ENCODE measurements at regions not wholly inside any gene's neighbourhood (a gene's known extent, or its start where the extent isn't known, plus 50 kb on each side); places are given as distances from the start of the nearest gene placed in this dataset.

DNA sequence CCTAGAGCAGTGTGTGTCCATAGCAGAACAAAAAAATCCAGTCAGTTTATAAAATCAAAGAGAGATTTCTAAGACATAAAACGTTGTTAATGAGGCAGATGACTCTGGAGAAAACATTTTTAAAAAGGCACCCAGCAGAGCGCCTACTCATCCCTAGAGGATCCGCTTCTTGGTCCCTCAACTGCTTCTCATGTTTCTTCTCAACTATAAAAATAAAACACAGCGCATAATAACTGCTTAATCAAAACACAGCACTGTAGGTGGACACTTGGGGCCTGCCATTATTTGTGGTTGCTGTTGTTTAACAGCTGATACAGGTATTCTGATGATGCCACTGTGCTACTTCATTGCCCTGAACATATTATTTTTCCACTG lies 347.9 kb downstream of the FGF9 start:
- no peak for TF ChIP-seq TBP (optimal IDR thresholded peaks at IDR 0.05; ENCODE audit: low read depth, low read length)
- TF ChIP-seq ZNF274 (IDR thresholded peaks at IDR 0.05; ENCODE audit: borderline replicate concordance, low read depth, low read length) = no peak
- no peak for TF ChIP-seq CBX2 (IDR thresholded peaks at IDR 0.05; ENCODE audit: insufficient read depth, low read length, poor library complexity, severe bottlenecking)
